HG03108 (cell line): ENCODE measurements at regions not wholly inside any gene's neighbourhood (a gene's known extent, or its start where the extent isn't known, plus 50 kb on each side); places are given as distances from the start of the nearest gene placed in this dataset.

ENCODE experiments used
- ATAC-seq: cut with Tn5 transposase; IDR thresholded peaks from one replicate; pipeline ENCODE4 v1.9.1; 2021; ENCODE audit warnings: moderate library complexity; ENCODE audit not compliant: unreplicated experiment

GRCh38 chr18:61062258-61062657 lies 271.0 kb upstream of the CDH20 start:
- ATAC-seq = no peak

GRCh38 chr18:61064911-61065310 lies 268.3 kb upstream of the CDH20 start:
- ATAC-seq = no peak

- ATAC-seq = no peak
Measured at GRCh38 chr18:61076986-61077385, 256.2 kb upstream of the CDH20 start.

GRCh38 chr18:61079714-61080113 lies 253.5 kb upstream of the CDH20 start:
- ATAC-seq = no peak

- no peak for ATAC-seq
Measured at GRCh38 chr18:61080954-61081528, 252.2 kb upstream of the CDH20 start.

- ATAC-seq = no peak
Measured at GRCh38 chr18:61082976-61083630, 250.1 kb upstream of the CDH20 start.

- no peak for ATAC-seq
Measured at GRCh38 chr18:61085036-61085435, 248.2 kb upstream of the CDH20 start.

- ATAC-seq = no peak
Measured at GRCh38 chr18:61085761-61086160, 247.5 kb upstream of the CDH20 start.

- ATAC-seq = no peak
Measured at GRCh38 chr18:61086657-61087056, 246.6 kb upstream of the CDH20 start.

- no peak for ATAC-seq
Measured at GRCh38 chr18:61091379-61091778, 241.9 kb upstream of the CDH20 start.

- no peak for ATAC-seq
Measured at GRCh38 chr18:61093965-61094364, 239.3 kb upstream of the CDH20 start.

GRCh38 chr18:61096226-61096625 lies 237.0 kb upstream of the CDH20 start:
- ATAC-seq = no peak

GRCh38 chr18:61107113-61107512 lies 226.1 kb upstream of the CDH20 start:
- ATAC-seq = no peak

- ATAC-seq = no peak
Measured at GRCh38 chr18:61108706-61109105, 224.5 kb upstream of the CDH20 start.

- no peak for ATAC-seq
Measured at GRCh38 chr18:61123309-61123708, 209.9 kb upstream of the CDH20 start.

GRCh38 chr18:61127714-61128467 lies 205.3 kb upstream of the CDH20 start:
- no peak for ATAC-seq

- ATAC-seq = no peak
Measured at GRCh38 chr18:61129001-61129400, 204.2 kb upstream of the CDH20 start.

GRCh38 chr18:61132031-61132430 lies 201.2 kb upstream of the CDH20 start:
- ATAC-seq = no peak

- no peak for ATAC-seq
Measured at GRCh38 chr18:61133783-61134182, 199.4 kb upstream of the CDH20 start.

- ATAC-seq = no peak
Measured at GRCh38 chr18:61136711-61137251, 196.4 kb upstream of the CDH20 start.

GRCh38 chr18:61141691-61142090 lies 191.5 kb upstream of the CDH20 start:
- ATAC-seq = no peak

GRCh38 chr18:61148322-61148721 lies 184.9 kb upstream of the CDH20 start:
- ATAC-seq = no peak
